OCI-LY1 (cell line): ENCODE measurements at regions not wholly inside any gene's neighbourhood (a gene's known extent, or its start where the extent isn't known, plus 50 kb on each side); places are given as distances from the start of the nearest gene placed in this dataset.

Experiments used
- EZH2 ChIP-seq: fragments of 200-600 bp; sonication (generic), shearing (Covaris generic); IDR thresholded peaks from 2 replicates; pipeline ENCODE4 v1.8.0; 2017; ENCODE audit warnings: borderline replicate concordance, mixed run types, mild to moderate bottlenecking, antibody characterized with exemption, low read length, moderate library complexity, mixed read lengths
- TF ChIP-seq, protein P1 (sequence below): fragments of 200-600 bp; sonication (generic), shearing (Covaris generic); IDR thresholded peaks from 2 replicates; pipeline ENCODE4 v1.5.1; 2017; ENCODE audit warnings: mild to moderate bottlenecking, antibody characterized with exemption, low read length, moderate library complexity, mixed read lengths

DNA sequence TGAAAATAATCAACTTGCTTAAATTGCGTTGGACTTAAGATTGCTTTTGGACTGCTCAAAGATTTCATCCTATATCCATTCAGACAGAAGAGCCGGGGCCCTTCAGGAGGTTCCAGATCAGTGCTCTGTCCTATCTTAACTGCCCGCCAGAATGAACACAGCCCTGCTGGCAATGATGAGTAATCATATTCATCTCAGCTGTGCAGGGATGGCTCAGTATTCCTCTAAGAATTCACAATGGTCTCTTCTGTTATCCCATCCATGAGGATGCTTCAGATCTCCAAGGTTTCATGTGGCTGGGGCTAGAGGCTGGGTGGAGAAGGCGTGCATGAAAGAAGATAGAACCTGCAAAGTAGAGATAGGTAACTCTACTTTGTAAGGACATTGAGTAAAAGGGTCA is 80.0 kb upstream of the NPVF start:
- TF ChIP-seq, protein P1, sequence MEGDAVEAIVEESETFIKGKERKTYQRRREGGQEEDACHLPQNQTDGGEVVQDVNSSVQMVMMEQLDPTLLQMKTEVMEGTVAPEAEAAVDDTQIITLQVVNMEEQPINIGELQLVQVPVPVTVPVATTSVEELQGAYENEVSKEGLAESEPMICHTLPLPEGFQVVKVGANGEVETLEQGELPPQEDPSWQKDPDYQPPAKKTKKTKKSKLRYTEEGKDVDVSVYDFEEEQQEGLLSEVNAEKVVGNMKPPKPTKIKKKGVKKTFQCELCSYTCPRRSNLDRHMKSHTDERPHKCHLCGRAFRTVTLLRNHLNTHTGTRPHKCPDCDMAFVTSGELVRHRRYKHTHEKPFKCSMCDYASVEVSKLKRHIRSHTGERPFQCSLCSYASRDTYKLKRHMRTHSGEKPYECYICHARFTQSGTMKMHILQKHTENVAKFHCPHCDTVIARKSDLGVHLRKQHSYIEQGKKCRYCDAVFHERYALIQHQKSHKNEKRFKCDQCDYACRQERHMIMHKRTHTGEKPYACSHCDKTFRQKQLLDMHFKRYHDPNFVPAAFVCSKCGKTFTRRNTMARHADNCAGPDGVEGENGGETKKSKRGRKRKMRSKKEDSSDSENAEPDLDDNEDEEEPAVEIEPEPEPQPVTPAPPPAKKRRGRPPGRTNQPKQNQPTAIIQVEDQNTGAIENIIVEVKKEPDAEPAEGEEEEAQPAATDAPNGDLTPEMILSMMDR = no peak
- no peak for TF ChIP-seq EZH2
